Prostate gland (tissue), 2 donors: ENCODE measurements at regions not wholly inside any gene's neighbourhood (a gene's known extent, or its start where the extent isn't known, plus 50 kb on each side); places are given as distances from the start of the nearest gene placed in this dataset.

Experiments used
- POLR2A ChIP-seq: fragments of 450-650 bp; IDR thresholded peaks from one replicate; pipeline ENCODE4 v1.6.1; 2016; ENCODE audit warnings: antibody characterized with exemption, mild to moderate bottlenecking
- TF ChIP-seq, protein P1 (sequence below), 4 experiments: fragments of 200-600 bp in 2 of 4; fragments of 450-650 bp in 2 of 4; sonication (generic) in 2 of 4; IDR thresholded peaks; 1 replicate in 3 of 4; 2 replicates in 1 of 4; pipeline ENCODE4 v1.5.1; 2016 to 2019; ENCODE audit warnings: antibody characterized with exemption in 4 of 4, mild to moderate bottlenecking in 2 of 4, moderate library complexity in 2 of 4

DNA sequence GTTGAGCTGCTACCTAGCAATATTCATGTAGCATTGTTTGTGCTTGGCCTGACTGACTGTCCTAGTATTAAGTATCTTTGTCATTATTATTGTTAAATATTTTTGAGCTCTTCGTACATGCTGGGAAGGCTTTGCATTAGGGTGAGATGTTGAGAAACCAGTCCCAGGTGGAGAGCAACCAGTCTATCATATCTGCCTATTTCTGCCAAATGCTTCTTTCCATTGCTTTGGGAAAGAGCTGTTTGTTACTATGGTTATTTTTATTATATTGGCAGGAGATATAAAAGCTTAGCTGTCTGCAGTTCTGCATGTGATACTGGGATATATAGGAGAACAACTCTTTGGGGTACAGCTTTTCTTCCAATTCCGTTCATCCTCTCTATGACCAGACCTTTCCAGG is 85.1 kb downstream of the CLDN17 start:
- TF ChIP-seq, protein P1, sequence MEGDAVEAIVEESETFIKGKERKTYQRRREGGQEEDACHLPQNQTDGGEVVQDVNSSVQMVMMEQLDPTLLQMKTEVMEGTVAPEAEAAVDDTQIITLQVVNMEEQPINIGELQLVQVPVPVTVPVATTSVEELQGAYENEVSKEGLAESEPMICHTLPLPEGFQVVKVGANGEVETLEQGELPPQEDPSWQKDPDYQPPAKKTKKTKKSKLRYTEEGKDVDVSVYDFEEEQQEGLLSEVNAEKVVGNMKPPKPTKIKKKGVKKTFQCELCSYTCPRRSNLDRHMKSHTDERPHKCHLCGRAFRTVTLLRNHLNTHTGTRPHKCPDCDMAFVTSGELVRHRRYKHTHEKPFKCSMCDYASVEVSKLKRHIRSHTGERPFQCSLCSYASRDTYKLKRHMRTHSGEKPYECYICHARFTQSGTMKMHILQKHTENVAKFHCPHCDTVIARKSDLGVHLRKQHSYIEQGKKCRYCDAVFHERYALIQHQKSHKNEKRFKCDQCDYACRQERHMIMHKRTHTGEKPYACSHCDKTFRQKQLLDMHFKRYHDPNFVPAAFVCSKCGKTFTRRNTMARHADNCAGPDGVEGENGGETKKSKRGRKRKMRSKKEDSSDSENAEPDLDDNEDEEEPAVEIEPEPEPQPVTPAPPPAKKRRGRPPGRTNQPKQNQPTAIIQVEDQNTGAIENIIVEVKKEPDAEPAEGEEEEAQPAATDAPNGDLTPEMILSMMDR (IDR thresholded peaks at IDR 0.05): no peak
- no peak for TF ChIP-seq POLR2A
